NCI-H82 treated with DMSO at 0.1 percent for 48 hours (cell line): ENCODE measurements at regions not wholly inside any gene's neighbourhood (a gene's known extent, or its start where the extent isn't known, plus 50 kb on each side); places are given as distances from the start of the nearest gene placed in this dataset.
"Not testable (repeated sequence)": the region's sequence is repeated elsewhere in the genome, so short reads cannot be mapped to it uniquely, and the experiment has no call there.

ENCODE experiments used
- DNase-seq: peaks from one replicate; lab custom pipeline; 2025; ENCODE audit not compliant: unreplicated experiment; lab: John Stamatoyannopoulos, UW

DNA sequence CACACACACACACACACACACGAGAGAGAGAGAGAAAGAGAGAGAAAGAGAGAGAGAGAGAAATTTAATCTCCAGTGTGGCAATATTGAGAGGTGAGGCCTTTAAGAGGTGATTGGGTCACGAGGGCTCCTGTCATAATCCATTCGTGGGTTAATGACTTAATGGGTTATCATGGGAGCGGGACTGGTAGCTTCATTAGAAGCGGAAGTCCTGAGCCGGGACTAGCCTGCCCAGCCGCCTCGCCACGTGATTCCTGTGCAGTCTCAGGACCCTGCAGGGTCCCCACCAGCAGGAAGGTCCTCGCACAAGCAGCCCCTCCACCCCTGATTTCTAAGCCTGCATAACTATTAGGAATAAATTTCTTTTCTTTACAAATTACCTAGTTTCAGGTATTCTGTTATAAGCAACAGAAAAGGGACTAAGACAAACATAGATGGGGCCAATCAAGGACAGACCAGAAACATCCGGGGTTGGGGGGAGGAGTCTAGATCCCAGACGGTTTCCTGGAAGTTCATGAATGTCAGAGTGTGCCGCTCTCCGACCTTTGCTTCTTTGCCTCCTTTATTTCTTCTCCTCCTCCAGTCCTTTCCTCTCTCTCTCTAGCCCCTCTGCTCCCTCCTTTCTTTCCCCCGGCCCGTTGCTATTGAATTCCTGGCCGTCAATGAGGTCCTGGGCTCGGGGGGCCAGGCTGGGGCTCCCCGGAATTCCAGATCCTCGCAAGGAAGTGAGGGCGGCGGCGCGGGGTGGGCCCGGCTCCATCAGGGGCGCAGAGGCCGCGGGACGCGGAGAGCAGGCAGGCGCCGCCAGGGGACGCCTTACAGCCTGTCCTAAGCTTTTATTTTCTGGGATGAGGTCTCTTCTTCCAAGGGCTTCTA lies 146.8 kb downstream of the CYP26A1 start:
- DNase-seq, result no peak

DNA sequence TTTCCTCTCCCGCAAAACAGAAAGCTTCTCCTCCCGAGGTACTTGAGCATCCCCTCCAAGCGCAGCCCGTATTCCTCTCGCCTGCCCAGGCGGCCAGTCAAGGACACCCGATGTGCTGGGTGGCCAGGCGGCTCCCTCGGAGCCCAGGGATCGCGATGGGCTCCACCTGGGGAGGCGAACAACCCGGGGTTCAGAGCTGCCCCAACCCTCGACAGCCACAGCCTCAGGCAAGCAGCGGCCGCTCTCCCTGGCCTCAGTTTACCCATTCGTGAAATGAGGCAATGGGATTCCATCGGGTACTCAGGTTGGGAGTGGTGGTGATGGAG lies 147.4 kb downstream of the CYP26A1 start:
- no peak for DNase-seq

DNA sequence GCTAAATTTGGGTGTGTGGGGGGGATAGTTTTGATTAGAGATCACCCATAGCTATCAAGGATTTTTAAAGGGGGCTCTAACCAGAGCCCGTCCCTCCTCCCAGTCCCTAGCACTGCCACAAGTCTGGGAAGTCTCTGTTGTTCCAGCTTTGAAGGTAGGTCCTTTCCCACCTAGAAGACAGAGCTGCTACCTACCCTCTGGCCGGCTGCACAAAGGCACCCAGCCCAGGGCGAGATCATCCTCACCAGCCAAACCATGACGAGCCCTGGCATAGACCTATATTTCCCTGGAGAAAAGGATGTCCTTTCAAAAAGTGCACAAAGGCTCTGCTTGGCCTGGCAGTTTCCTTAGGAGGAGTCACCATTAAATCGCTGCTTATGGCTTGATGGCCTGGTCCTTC lies 147.8 kb downstream of the CYP26A1 start:
- DNase-seq, result no peak

DNA sequence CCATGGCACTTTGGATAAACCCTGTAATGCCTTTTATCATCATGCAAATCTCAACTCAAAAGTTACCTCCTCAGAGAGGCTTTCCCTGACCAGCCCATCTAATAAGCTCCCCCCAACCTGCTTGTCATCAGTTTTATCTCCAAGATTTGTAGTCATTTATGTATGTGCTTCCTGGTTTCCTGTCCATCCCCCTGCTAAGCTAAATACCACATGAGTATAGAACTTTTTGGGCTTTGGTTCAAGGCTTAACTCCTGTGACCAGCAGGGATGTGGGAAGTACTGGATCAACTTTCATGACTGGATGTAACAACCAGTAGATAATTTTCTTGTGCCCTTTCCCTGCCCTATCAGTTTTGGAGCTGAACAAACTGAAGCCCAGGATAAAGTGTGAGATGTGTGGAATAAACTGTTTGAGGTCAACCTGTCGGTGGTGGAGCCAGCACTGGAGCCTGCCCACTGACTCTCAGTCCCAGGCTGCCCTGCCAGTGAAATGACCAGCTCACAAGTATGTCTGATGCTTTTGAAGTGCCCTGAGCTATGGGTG lies 148.6 kb downstream of the CYP26A1 start:
- no peak for DNase-seq

DNA sequence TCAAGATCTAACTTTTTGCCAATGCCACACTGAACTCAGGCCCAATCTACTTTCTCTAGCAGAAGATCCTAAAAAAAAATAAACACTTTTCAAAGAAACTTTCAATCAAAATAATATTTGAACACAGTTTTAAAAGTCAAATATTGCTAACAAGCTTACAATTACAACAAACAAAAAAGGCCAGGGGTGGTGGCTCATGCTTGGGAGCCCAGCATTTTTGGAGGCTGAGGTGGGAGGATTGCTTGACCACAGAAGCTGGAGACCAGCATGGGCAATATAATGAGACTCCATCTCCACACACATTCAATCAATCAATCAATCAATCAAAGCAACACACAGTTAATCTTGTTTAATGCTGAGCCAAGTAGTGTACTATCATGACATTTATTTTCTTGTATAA lies 149.2 kb downstream of the CYP26A1 start:
- DNase-seq, result no peak

DNA sequence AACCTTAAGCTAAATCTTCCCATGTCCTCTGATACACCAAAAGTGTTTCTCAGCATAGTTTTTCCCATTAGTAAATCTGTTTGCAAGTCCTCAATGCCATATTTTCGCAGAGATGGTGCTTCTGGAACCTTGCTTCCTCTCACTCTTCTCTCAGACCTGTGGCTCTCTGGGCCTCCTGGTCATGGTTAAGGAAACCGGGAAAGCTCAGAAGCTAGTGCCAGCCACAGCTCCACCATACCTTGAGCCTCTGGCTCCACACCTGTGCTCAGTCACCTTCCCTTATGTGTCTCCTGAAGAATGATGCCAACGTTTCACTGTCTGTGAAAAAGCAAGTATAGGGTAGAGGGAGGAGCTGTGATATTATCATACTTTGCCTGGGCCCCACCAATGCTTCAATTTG lies 149.6 kb downstream of the CYP26A1 start:
- DNase-seq, result no peak

DNA sequence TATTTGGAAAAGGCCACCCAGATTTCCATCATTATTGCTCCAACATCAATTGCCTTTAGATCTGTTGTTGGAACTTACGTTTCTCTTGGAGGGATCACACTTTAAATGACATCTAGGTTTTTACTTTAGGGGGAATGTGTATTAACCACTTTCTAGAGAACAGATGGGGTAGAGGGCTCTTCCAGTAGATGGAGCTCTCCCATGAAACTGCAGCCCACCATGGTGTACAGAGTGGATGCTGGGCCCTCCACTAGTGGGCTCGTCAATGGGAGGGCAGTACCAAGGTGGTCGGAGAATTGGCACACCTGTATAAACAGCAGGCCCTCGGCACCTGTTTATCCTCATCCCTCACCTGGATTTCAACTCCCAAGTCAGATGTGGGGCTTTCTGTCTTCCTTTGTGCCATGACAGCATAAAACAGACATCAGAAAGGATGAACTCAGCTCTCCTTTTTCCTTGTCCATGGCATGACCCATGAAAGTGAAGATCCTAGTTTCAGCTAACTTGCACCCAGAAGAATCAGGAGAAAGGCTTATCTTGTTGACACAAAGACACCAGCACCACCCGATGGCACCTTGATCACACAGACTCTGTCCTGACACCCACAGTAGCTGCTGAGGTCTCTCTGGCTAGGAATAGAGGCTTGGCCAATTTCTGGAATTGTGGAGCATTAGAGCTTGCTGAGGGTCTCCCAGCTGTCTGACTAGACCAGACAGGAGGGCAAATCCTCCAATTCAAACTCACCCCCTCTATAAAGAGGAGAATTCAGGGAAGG lies 150.5 kb downstream of the CYP26A1 start:
- no peak for DNase-seq

DNA sequence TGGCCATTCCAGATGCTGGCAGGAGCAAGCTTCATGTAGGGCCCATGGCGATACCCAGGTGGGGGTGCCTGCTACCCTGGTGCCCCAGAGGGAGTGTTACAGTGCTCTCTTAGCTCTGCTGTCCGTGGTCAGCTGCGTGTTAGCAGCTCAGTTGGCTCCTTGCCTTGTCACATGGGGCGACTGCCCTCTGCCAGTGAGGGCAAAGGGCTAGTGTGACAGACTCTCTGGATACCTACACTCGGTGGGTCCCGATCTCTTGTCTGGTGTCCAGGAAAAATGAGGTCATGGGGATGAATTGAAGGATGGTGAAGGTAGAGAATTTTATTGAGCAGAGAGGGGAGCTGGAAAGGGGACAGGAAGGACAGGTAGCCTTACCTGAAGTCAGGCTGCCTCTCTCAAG lies 152.2 kb downstream of the CYP26A1 start:
- no peak for DNase-seq

DNA sequence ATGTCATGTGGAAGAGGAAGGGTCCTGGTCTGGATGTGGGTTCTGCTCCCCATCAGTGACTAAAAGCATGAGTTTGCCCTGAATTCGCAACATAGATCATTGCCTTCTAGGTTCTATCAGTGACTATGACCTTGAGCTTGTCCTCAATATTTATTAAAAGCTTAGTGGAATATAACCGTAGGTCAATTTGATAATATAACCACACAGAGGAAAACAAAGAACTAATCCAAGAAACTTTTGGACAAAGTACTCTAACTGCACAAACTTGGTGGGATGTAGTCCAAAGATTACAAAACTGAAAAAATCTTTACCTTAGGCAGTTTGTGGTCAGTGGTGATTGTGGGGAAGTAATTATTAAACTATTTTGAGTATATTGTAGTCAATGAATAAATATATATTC lies 152.9 kb downstream of the CYP26A1 start:
- no peak for DNase-seq

DNA sequence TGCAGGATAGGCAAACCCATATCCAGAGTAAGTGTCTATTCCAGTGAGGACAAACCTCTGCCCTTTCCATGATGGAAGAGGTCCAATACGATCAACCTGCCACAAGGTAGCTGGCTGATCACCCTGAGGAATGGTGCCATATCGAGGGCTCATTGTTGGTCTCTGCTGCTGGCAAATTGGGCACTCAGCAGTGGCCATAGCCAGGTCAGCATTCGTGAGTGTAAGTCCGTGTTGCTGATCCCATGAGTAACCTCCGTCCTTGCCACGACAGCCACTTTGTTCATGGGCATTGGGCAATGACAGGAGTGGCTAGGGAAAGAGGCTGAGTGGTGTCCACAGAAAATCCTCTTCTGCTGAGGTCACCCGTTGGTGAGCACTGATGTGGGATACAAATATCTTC lies 156.9 kb downstream of the CYP26A1 start:
- not testable (repeated sequence) for DNase-seq

DNA sequence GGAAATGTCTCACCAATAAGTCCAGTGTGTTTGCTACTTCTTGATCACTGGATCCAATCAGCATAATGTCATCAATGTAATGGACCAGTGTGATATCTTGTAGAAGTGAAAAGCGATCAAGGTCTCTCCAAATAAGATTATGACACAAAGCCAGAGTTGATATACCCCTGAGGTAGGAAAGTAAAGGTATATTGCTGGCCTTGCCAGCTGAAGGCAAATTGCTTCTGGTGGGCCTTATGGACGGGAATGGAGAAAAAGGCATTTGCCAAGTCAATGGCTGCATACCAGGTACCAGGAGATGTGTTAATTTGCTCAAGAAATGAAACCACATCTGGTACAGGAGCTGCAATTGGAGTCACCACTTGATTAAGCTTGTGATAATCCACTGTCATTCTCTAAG lies 158.5 kb downstream of the CYP26A1 start:
- DNase-seq, result not testable (repeated sequence)

DNA sequence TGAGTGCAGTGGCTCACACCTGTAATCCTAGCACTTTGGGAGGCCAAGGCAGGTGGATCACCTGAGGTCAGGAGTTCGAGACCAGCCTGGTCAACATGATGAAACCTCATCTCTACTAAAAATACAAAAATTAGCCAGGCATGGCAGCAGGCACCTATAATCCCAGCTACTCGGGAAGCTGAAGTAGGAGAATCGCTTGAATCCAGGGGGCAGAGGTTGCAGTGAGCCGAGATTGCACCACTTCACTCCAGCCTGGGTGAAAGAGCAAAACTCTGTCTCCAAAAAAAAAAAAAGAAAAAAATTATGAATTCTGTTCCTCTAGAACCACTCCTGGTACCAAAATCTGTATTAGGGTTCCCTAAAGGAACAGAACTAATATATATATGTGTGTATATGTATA lies 161.2 kb downstream of the CYP26A1 start:
- not testable (repeated sequence) for DNase-seq

DNA sequence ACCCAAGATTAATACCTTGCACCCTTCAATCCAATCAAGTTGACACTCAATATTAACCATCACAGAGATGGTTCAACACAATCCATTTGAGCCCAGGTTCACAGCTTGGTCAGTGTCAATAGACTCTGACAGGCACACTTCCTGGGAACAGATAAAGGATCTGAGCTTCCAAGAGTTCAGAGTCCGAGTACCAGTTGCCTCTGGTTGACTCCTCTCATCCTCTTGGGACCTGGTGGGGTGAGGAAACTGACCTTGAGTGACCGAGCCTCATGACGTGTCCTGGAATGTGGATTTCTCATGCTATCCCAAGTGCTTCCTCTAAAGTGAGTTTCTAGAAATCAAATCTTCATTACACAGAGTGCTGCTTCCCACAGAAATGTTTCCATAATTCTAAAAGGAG lies 162.0 kb downstream of the CYP26A1 start:
- DNase-seq, result no peak

DNA sequence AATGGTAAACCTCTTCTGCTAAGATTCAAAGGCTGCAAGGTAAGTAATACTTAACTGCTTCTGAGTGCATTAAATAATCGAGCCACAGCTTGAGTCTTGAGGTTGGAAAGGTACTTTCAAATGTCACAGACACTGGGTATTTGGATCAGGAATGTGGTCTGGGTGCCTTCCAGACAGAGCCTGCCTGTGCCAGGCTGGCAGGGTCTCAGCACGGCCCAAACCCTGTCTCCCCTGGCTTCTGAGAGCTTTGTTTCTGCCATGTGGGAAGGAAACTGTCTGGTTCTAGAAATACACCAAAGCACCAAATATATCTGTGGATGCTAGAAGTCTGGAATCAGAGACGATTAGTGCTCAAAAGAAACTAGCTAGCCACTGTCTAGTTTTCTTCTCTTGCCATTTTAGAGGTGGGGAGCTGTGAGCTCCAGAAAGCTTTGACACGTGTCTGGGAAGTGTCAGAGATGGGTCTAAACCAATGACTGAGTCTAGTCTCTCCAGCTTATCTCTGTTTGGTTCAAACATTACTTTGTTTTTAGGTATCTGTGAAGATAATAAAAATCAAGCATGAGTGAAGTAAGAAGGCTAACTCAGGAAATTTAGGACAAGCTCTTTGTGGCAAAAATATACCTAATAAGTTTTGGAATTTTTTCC lies 162.8 kb downstream of the CYP26A1 start:
- DNase-seq, result no peak

DNA sequence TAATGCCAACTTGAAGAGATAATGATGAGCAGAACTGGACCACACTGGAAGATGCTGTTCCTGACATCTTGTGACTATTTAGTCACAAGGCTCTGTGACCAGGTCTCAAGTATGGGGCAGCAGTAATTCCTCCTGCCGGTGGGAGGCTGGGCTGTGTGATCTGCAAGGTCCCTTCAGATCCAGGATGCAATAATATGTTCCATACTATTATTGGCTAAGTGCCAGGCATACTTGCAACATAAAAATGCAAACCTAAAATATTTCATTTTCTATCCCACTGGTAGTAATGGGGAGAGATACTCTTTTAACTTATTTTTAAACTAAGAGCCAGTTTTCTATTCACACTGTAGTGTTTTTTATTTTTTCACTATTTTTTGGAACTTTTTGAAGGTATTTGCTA lies 171.5 kb downstream of the CYP26A1 start:
- DNase-seq, result no peak

DNA sequence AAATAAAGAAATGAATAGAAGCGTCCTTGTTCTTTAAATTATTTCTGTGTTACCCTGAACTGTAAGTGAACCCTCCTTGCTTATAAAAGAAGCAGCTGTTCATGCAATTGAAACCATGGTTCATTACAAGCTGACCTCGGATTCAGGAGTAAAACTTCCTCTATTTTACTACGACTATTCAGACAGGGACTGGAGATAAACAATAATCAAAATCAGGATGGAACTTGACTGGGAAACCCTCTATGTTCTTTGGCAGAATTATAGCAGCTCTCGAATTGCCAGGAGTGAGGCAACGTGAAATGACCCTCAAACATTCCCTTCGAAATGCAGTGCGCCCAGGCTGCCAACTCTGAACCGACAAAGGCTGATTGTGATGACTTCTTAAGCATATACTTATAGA lies 172.1 kb downstream of the CYP26A1 start:
- no peak for DNase-seq

DNA sequence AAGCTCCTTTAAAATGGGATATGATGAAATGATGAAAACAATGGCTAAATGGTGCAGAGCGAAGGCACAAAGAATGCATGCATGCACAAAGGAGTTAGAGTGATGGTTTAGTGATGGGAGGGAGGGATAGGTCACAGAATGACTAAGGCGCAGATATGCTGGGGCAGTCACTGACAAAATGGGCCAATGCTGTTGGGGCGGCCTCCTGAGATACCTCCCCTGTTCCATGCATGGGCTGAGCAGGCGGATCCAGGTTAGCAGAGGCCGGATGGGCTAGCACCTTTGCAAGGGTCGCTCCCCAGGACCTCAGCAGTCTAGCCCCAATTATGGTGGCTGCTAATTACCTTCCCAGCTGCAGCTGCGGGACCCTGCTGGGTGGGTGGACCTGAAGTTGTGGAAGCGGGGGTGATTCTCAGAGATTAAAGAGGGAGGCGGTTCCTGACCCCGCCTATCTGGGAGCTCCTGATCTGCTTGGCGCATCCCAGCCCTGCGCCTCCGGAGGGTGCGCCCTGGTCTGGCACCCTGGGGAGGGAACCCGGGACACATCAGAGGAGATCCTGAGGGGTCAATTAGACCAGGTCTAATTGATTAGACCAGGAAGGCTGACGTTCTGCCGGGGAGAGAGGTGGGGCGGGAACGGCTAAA lies 175.0 kb downstream of the CYP26A1 start:
- DNase-seq, result peak; percentile 50

DNA sequence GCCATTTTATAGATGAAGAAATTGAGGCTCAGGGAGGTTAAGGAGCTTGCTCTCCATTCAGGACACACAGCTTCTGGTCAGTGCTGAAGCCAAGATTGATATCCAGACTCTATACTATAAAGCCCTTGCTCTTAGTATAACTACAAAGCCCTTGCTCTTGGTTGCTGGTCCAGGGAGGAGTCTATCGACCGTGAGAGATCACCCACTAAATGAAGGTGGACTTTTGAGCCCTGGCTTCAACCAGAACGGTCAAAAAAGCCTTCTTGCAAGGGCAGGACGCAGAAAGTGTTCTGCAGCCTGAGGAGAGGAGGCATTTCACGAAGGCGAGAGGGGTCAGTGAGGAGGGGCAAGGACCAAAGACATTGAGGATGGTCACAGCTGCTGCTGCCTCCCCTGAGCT lies 176.3 kb downstream of the CYP26A1 start:
- no peak for DNase-seq

DNA sequence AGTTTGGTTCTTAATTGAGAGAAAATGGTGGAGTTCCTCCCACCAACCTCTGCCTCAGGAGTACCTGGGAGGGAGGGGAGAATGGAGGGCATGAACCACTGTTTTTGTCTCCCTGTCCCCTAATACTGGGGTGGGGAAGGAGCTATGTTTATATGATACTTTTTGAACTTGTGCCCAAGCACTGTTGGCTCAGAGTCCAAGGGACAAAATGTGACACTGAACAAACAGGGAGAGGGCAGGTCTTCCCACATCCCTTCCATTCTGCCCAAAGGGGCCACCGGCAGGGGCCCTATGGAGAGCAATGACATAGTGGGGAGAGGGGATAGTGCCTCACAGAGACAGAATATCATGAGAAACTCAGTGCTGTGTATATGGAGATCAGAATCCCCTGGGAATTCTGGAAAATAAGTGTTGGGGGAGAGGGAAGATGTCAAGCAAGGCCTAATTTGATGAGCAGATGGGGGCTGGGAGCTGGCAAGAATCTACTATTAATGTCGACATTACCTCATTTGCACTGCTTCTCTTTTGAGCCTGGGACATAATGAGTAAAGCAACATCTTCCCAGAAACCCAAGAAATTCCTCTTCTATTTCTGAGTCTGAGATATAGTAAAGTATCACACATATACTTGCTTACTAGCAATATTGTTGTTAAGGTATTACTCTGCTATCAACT lies 180.6 kb downstream of the CYP26A1 start:
- no peak for DNase-seq

DNA sequence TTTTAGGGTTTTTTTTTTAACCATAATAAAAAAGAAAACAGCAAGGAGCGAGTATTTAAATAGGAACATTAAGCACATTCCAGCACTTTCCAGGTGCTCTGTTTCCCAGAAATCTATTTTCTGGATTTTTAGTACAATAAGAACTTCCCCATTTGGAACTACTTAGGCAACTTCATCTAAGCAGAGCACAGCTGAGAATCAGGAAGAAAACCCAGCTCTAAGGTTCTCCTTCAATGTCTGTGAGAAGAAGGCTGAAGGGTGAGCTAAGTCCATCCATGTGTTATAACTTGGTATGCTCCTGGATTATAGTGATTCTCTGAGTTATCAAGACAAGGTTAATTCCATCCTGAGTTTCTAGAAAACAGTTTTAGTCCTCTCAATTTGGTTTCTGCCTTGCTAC lies 181.9 kb downstream of the CYP26A1 start:
- DNase-seq, result no peak
